ENCODE measurements at regions not wholly inside any gene's neighbourhood (a gene's known extent, or its start where the extent isn't known, plus 50 kb on each side); places are given as distances from the start of the nearest gene placed in this dataset.

DNA sequence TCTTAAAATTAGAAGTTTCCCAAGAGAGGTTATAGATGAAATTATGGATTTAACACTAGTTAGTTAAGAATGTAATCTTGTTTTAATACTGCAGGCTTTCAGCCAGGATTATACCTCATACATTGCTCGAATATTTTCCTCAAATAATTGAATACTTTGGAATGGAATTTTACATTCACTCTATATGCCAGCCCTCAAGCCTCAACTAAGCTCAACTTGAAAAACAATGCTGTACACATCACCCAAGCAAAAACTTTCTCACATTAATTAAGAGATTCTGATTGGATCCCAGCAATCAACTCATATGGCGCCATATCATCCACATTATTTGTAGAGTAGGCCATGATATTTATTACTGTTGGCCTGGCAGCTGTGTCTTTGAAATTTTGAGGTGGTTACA lies 710.7 kb upstream of the ADAMTS5 start:
- Histone ChIP-seq H3K36me3 (replicated peaks in 1 of 2; ENCODE audit: control extremely low read depth in 1 of 2, control insufficient read depth in 1 of 2, extremely low read depth in 1 of 2, insufficient read depth in 2 of 2, low read length in 1 of 2) (no peaks in the 10 kb centered on the region), H3K9me3 (ENCODE audit: control extremely low read depth in 1 of 3, control insufficient read depth in 2 of 3, insufficient read depth in 1 of 3, low read length in 2 of 3) (peaks cover 0 to 7% (median 3%) of the 10 kb centered on the region in 3 donors), H3K79me2 (ENCODE audit: control insufficient read depth, insufficient read depth, low read length) (no peaks in the 10 kb centered on the region), H3K27ac (ENCODE audit: low read length in 2 of 2) (no peak overlapping the region), H3K4me3 (ENCODE audit: control extremely low read depth in 1 of 5, extremely low read depth in 1 of 5, insufficient read depth in 1 of 5, low read depth in 2 of 5, low read length in 4 of 5) (no peak overlapping the region), H3K4me1 (ENCODE audit: control insufficient read depth in 2 of 2, insufficient read depth in 2 of 2, low read length in 2 of 2) (no peaks in the 10 kb centered on the region), H3K4me2 (replicated peaks; ENCODE audit: low read depth, low read length, poor library complexity, severe bottlenecking) (no peak overlapping the region), H2AFZ (ENCODE audit: insufficient read depth, low read depth, low read length, poor library complexity, severe bottlenecking) (no peak overlapping the region), H4K20me1 (ENCODE audit: control insufficient read depth, insufficient read depth, low read length, poor library complexity, severe bottlenecking) (no peaks in the 10 kb centered on the region), H3K9ac (ENCODE audit: low read length) (no peak overlapping the region), H3K27me3 (replicated peaks in 1 of 4; ENCODE audit: control extremely low read depth in 1 of 4, control insufficient read depth in 3 of 4, insufficient read depth in 4 of 4, low read length in 3 of 4) (no peaks in the 10 kb centered on the region)
- Mint-ChIP-seq H3K27me3 (no peaks in the 10 kb centered on the region), H3K4me3 (no peak overlapping the region), H3K4me1 (no peaks in the 10 kb centered on the region), H3K9me3 (ENCODE audit: insufficient read depth) (no peaks in the 10 kb centered on the region), H3K27ac (no peak overlapping the region)
- WGBS (ENCODE audit: insufficient coverage), result no CpG with 5 or more reads among the region's 2 CpGs
- intact Hi-C loops (cut with micrococcal nuclease), result no loop called here
- ChIA-PET CTCF (no interaction called here), POLR2A (no interaction called here)
- TF ChIP-seq, protein P1, sequence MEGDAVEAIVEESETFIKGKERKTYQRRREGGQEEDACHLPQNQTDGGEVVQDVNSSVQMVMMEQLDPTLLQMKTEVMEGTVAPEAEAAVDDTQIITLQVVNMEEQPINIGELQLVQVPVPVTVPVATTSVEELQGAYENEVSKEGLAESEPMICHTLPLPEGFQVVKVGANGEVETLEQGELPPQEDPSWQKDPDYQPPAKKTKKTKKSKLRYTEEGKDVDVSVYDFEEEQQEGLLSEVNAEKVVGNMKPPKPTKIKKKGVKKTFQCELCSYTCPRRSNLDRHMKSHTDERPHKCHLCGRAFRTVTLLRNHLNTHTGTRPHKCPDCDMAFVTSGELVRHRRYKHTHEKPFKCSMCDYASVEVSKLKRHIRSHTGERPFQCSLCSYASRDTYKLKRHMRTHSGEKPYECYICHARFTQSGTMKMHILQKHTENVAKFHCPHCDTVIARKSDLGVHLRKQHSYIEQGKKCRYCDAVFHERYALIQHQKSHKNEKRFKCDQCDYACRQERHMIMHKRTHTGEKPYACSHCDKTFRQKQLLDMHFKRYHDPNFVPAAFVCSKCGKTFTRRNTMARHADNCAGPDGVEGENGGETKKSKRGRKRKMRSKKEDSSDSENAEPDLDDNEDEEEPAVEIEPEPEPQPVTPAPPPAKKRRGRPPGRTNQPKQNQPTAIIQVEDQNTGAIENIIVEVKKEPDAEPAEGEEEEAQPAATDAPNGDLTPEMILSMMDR (IDR thresholded peaks at IDR 0.05), result no peak
- no peak for TF ChIP-seq EZH2 (IDR thresholded peaks at IDR 0.05; ENCODE audit: borderline replicate concordance, insufficient read depth, low read depth, low read length, poor library complexity, severe bottlenecking)
- DNase-seq (no peak), ATAC-seq (ENCODE audit: low read depth) (no peak)

GRCh38 chr21:27675306-27675705 lies 708.4 kb upstream of the ADAMTS5 start:
- TF ChIP-seq, protein P1 (IDR thresholded peaks at IDR 0.05), result no peak
- no peak for TF ChIP-seq EZH2 (IDR thresholded peaks at IDR 0.05; ENCODE audit: borderline replicate concordance, insufficient read depth, low read depth, low read length, poor library complexity, severe bottlenecking)
- CTCF ChIA-PET, result no interaction called here
- POLR2A ChIA-PET, result no interaction called here
- H2AFZ ChIP-seq (ENCODE audit: insufficient read depth, low read depth, low read length, poor library complexity, severe bottlenecking), result no peak overlapping the region
- Mint-ChIP-seq H3K4me3 (no peak overlapping the region), H3K27ac (no peak overlapping the region), H3K27me3 (no peaks in the 10 kb centered on the region), H3K4me1 (no peaks in the 10 kb centered on the region), H3K9me3 (ENCODE audit: insufficient read depth) (no peaks in the 10 kb centered on the region)
- no peaks in the 10 kb centered on the region for H3K27me3 ChIP-seq (replicated peaks in 1 of 4; ENCODE audit: control extremely low read depth in 1 of 4, control insufficient read depth in 3 of 4, insufficient read depth in 4 of 4, low read length in 3 of 4)
- H3K4me3 ChIP-seq (ENCODE audit: control extremely low read depth in 1 of 5, extremely low read depth in 1 of 5, insufficient read depth in 1 of 5, low read depth in 2 of 5, low read length in 4 of 5), result no peak overlapping the region
- no peaks in the 10 kb centered on the region for H4K20me1 ChIP-seq (ENCODE audit: control insufficient read depth, insufficient read depth, low read length, poor library complexity, severe bottlenecking)
- DNase-seq, result no peak
- no peak overlapping the region for H3K4me2 ChIP-seq (replicated peaks; ENCODE audit: low read depth, low read length, poor library complexity, severe bottlenecking)
- peaks cover 0 to 7% (median 3%) of the 10 kb centered on the region in 3 donors for H3K9me3 ChIP-seq (ENCODE audit: control extremely low read depth in 1 of 3, control insufficient read depth in 2 of 3, insufficient read depth in 1 of 3, low read length in 2 of 3)
- WGBS (ENCODE audit: insufficient coverage), result no CpG with 5 or more reads among the region's 4 CpGs
- H3K36me3 ChIP-seq (replicated peaks in 1 of 2; ENCODE audit: control extremely low read depth in 1 of 2, control insufficient read depth in 1 of 2, extremely low read depth in 1 of 2, insufficient read depth in 2 of 2, low read length in 1 of 2), result no peaks in the 10 kb centered on the region
- no peaks in the 10 kb centered on the region for H3K79me2 ChIP-seq (ENCODE audit: control insufficient read depth, insufficient read depth, low read length)
- H3K9ac ChIP-seq (ENCODE audit: low read length), result no peak overlapping the region
- H3K4me1 ChIP-seq (ENCODE audit: control insufficient read depth in 2 of 2, insufficient read depth in 2 of 2, low read length in 2 of 2), result no peaks in the 10 kb centered on the region
- no peak for ATAC-seq (ENCODE audit: low read depth)
- H3K27ac ChIP-seq (ENCODE audit: low read length in 2 of 2), result no peak overlapping the region
- intact Hi-C loops (cut with micrococcal nuclease), result no loop called here
